HG02798 (cell line): ENCODE measurements at regions not wholly inside any gene's neighbourhood (a gene's known extent, or its start where the extent isn't known, plus 50 kb on each side); places are given as distances from the start of the nearest gene placed in this dataset.
A peak's percentile ranks its signal among the peaks of the same experiment; 100 is the strongest.

Experiments used
- ATAC-seq: cut with Tn5 transposase; IDR thresholded peaks from one replicate; pipeline ENCODE4 v1.9.1; 2021; ENCODE audit warnings: mild to moderate bottlenecking; ENCODE audit not compliant: unreplicated experiment, poor library complexity

DNA sequence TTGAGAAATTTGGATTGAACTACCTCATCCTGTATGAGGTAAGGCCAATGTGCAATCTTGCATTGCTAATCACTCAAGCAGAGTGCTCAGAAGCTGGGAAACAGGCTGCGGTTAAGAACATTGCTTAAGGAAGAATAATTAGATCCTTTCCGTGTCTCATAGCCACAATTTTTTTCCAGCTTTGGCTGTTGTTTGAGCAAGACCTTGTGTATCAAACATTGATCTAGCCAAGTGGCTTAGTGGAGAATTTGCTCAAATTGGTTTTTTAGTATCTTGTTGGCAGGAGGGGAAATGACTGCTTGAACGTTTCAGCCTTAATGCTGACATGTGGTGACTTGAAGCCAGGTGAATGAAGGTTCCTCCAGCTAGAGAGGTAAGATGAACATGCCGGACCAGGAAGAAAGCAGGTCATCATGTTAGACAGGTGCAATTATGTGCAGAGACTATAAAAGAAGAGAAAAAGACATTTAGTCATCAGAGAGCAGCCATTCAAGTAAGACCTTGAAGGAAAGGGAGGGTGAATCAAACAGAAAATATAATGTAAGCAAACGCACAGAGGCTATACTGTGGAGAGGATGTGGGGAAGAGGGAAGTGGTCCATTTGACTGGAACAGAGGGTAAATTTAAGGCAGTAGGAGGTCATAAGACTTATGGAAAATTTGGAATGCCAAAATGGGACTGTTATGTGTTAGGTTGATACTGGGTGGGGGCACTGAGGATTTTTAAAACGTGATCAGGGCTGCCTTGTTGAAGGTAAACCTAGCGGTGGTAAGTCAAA is 98.9 kb upstream of the CYP1B1 start:
- ATAC-seq = no peak

DNA sequence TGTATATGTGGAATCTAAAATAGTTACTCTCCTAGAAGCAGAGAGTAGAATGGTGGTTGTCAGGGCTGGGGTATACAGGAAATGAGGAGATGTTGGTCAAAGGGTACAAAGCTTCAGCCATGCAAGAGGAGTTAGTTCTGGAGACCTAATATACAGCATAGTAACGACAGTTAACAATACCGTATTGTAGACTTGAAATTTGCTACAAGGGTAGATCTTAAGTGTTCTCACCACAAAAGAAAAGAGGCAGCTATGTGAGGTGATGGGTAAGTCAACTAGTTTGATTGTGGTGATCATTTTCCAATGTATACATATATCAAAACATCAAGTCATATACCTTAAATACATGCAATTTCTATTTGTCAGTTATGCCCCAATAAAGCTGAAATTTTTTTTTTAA is 98.2 kb upstream of the CYP1B1 start:
- ATAC-seq = no peak

DNA sequence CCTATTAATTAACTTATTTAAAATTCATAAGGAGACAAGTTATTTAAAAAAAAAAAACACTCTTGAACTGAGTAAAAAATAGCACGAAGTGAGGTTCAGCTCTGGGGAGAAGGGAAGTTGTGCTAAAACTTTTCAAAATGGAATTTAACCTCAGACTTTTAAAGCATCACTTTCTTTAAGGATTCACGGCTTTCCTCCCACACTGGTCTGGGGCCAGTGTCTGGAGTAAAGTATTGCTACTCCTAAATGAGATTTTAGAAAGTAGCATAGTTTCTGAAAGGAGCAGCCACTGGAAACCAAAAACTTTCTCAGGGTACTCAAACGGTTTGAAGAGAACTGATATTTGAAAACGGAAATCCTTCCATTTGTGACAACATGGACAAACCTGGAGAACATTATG is 97.7 kb upstream of the CYP1B1 start:
- no peak for ATAC-seq

DNA sequence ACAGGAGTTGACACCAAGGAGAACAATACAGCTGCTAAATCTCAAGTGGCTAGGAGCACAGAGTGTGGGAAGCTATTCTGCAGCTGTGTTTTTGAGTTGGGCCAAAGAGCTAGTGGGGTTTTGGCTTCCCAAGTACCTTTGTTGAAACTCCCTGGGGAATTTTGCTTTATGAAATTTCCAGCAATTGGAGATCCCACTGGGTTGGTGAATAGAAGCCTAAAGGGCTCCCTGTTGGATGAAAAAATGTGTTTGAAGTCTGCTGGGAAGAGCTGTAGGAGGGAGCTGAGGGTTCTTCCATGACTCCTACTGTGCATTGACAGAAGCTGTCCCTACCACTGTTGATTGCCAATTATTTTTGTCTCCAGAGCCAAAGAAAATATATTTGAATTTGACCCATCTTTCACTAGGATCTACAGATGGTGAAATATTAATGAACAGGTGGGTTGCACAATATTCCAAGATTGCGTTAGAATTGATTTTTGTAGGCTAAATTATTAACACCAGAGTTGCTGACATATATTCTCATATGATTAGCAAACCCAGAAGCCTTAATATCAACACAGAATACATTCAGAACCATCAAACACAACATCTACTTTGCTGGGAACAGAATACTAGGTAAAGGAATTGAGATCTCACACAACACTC is 95.4 kb upstream of the CYP1B1 start:
- ATAC-seq = no peak

DNA sequence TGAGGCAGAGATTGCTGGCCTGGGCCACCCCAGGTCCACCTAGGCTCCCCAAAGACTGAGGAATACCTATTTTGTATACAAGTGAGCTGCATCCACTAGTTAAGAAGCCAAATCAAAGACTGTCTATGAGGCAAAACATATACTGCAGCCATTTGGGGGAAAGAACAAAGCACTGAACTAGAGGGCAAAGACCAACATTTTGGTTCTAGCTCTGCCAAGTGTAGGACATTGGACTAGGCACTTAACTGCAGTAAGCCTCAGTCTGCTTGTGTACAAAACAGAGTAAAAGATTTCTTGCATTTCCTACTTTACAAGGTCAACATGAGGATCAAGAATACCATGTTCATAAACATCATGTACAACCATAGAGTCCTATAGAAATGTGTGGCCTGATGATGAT is 94.8 kb upstream of the CYP1B1 start:
- no peak for ATAC-seq

DNA sequence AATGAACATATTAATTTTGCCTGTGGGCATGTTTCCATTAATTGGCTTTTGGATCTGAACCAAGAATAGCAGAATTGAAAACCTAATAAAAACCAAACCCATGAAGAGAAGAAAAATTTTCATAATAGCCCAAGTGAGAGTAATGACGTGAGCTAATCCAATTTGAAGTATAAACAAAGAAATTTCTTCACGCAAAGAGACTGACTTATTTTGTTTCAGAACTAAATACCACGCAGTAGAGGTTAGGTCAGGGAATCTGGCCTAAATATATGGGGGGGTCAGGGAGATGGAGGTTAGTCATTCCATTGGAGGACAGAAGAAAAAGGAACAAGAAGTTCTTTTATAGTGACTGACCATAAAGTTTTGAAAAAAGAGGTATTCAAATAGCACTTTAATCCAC is 94.1 kb upstream of the CYP1B1 start:
- ATAC-seq = no peak

DNA sequence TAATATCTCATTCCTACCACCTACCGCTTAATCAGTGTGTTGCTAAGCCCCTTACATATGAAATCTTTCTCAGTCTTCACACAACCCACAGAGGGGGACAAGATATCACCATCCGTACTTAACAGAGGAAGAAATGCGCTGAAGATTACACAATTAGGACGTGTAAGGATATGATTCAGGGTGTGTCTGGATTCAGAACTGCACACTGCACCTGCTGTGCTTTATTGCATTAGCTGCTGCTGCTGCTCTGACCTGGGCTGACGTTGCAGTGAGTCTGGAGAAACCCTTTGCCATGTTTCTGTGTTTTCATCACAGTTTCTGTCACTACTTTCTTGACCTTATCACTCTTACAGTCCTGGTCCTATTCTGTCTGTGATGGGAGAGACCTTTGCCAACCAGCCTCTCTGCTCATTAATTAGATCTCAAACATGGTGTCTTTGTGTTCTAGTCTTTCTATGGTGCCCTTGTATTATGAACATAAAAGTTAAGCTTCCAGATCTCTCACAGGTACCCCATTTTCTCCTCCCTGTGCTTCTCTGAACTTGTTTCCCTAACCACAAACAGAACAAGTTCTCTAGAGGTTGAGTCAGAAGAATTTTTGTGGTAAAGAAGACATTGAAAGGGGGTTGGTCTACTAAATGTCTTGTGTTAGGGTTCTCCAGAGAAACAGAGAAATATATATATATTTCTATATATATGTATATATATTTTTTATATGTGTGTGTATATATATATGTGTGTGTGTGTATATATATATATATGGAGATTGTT is 92.9 kb upstream of the CYP1B1 start:
- ATAC-seq = no peak

DNA sequence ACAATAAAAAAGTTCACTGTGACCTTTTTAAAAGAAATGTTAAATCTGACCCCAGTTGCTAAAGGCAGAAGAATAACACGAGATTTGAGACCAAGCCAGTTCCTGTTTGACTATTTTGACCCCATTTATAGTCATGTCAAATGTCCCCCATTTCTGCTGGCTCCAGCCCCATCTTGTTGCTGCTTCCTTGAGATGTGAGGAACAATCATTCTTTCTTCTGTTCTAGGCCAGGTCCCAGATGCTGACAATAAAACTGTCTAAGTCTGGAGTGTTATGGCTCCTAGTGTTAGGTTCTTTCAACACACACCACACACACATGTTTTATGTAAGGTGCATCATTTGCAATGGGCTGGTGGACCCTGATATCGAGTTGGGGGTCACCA is 92.0 kb upstream of the CYP1B1 start:
- ATAC-seq = no peak

DNA sequence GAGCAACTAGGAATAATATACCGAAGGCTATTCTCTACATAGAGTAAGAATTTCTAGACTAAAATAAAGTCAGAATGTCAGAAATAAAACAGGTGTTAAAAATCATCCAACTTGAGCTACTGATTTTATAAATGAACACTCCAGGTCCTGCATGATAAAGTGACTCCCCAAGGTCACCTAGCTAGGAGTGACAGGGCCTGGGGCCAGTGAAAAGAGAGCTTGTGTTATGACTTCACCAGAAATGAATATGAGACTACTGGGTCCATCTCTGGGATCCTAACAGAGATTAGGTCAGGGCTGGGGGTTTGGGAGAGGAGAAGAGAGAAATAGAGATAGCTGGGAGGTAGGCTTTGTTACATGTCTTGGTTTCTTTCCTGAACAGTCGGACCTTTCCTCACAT is 89.7 kb upstream of the CYP1B1 start:
- ATAC-seq = no peak

DNA sequence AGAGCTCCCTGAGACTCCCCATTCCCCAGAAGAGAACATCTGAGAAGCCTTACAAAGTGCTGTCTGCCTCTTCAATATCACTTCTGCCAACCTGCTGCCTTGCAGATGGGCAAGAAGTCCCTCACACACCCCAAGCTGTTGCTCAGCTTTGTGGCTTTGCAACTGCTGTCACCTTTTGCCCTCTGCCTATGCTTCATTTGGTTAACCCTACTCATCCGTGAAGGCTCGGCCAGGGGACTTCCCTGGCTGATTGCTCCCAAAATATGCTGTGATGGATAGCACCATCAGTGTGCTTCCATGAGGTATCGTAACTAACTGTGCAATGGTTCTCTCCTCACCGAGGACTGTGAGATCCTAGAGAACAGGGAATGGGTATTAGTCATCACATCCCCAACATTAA is 88.9 kb upstream of the CYP1B1 start:
- ATAC-seq = peak; percentile 78

DNA sequence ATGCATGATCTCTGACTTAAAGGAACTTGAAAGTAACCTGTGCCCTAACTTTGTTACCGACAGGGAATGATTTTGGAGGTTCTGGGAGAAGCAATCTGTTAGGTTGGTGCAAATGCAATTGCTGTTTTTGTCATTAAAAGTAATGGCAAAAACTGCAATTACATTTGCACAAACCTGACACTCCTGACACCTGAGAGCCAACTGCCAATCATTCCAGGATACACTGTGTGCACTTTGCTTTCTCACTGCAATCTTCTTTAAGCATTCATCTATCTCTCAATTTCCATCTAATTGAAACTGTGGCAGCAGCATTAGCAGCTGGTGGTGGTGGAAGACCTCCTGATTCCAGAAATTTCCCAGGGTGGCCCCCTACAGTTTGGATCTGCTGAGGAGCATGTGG is 87.6 kb upstream of the CYP1B1 start:
- ATAC-seq = no peak

DNA sequence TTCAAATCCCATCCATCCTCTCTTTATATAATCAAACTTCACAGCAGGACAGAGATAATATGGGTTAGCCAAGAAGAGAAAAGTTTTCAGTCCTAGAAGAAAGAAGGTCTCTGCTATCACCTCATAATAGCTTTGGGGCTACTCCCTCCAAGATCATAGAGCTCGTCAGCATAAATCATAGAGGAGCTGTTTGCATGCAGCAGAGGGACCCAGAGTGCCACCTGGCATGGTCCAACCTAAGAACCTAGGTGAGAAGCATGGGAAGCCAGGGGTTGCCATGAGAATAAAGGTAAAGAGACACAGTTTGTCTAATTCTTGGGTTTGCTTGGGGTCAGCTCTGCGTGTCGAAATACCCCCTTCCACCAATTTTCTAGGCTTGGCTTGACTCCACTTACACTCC is 87.1 kb upstream of the CYP1B1 start:
- no peak for ATAC-seq

DNA sequence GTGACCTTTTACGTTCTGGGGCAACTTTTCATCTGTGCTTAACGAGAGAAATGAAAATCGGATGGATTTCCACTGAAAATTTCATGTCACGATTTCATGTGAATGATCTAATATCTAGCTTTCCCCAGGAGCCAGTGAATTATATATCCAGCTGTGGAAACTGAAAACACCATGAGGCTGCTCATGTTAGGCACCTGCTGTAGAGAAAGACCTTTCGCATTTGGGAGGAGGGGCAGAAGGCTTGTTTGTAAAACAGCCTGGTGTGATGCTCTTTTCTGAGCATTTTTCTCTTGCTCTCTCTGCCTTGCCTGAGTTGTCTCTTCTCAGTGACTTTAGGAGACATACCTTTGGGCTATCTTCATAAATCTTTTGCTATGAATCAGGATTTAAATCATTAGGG is 84.6 kb upstream of the CYP1B1 start:
- no peak for ATAC-seq

DNA sequence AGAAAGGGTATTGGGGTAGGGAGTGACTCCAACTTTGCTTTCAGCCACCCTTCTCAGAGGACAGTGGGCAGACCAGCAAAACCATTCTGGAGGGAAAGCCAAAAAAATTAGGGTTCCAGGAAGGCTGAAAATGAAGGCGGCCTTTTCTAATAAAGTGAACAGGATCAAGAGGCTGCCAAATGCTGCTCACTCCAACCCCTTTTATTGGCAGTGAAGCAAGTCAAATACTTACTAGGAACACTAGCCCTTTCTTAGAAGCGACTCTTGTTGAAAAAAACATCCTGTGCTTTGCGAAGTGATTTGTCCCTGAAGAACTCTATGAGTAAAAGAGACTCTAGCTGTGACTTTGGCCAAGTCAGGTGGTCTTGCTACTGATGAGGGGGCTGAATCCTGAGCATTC is 83.6 kb upstream of the CYP1B1 start:
- ATAC-seq = no peak

DNA sequence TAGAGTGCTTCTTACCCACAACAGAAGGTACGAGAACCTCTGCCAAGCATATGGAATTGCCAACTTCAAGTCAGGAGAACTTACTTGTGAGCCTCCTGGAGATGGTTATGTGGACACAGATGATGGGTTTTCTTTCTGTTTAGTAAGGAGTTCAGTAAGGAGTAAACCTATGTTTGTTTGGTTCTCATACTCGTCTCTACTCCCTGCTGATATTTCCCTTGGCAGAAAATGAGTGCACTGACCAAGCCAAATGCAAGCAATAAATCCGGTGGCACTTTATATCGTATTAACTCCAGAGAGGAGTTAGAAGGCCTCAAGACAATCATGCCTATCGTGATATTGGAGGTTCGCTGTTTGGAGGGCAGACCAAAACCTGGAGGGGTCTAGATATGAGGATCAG is 83.2 kb upstream of the CYP1B1 start:
- ATAC-seq = no peak

DNA sequence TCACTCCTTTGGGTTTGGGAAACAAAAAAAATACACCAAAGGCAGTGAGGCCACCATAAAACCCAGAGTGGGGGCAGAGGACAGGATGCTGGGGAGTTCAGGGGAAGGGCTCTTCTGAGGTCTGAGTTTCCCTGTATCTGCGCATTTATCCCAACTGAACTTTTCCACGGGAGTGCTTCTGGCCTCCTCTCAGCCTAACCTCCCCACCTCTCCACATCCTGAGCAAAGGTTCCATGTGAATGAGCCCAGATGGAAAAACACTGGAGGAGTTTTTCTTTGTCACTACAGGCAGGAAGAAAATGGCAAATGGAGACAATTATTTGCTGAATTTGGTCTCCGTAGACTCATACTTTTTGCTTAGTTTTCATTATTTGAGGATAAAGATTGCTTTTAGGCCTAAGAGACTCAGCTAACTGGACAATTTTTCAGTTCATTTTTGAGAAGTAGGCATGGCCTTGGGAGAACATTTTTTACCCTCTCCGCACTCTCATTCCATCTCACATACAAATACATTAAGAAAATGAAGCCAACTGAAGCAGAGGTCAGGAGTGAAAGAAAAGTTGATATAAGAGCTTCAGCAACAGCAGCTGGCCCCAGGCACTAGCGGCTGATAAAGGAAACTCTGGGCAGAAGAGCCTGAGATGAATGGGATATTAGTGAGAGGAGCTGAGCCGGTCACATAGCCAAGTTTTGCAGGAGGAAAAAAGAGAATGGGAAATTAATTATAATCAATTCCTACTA is 82.6 kb upstream of the CYP1B1 start:
- ATAC-seq = no peak

DNA sequence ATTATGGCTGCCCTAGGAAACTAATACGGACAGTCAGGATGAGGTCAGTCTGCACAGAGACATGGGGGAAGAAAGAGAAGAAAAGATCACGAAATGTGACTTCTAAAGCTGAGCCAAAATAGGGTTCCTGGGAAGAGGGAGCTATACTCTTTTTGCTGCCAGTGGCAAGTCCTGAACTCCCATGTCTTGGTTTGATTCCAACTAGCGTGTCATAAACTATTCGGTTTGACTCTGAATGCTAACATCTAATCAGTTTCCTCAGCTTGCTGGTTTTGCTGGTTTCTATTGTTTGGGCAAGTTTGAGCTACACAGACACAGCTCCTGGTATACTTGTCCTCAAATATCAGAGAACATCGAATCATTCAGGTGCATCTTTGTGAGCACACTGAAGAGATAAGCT is 80.5 kb upstream of the CYP1B1 start:
- ATAC-seq = no peak

DNA sequence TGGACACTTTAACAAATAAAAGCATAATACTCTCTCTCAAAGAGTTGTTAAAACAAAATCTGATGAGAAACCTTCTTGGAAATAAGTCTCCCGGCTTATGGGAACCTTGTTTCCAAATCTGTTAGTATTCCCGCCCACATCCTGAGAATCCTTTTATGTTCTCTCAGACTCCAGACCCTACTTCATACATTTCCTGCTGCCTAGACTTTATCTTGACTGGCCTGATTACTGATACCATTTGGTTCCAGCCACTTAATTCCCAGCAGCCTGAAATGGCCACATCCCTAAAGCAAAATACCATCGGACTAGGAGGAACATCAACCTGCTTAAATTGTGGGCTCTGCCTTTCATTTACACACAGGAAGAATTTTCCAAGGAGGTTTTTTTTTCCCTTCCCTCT is 79.1 kb upstream of the CYP1B1 start:
- ATAC-seq = no peak

DNA sequence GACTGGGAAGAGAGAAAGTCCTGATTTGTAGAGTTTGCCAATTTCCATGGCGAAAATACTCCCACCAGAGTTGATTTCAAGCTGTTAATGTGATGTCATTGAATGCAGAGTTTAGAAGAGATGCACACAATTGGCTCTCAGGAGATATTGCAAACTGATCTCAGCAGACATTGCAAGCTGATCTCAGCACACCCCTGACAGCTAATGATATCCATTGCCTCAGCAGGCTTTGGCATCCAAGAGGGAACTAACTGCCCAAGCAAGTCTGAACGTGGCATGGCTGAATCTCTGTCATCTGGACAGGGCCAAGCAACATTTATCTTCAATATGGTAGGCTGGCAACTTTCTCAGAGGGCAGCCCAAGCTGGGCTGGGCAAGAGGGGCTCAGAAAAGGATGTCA is 78.4 kb upstream of the CYP1B1 start:
- no peak for ATAC-seq

DNA sequence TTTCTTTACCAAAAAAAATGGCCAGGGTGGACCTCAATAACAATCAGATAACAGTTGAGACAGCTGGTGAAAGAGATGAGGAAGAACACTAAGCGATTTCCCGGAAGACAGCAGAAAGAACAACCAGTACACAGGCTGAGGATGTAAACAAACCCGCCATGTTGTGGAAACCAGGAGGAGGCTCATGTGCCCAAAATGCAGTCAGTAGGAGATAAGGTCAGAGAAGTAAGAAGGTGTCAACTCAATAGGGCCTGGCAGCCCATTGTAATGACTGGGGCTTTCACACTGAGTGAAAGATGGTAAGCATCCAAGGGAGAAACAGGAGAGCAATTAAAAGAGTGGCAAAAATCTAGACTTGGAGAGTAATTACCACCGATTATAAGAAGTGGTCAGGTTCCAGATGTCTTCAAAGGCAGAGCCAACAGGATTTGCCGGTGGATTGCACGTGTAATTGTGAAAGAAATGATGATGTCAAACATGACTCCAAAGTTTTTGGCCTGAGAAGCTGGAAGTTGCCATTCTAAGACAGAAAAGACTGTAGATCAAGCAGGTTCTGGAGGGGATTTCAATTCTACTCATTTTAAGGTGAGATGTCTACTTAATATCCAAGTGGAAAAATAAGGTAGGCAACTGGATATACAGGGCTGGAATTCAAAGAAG is 77.7 kb upstream of the CYP1B1 start:
- ATAC-seq = no peak
